Subcutaneous abdominal adipose tissue (tissue), 5 donors: ENCODE measurements at regions not wholly inside any gene's neighbourhood (a gene's known extent, or its start where the extent isn't known, plus 50 kb on each side); places are given as distances from the start of the nearest gene placed in this dataset.
"Not testable (repeated sequence)": the region's sequence is repeated elsewhere in the genome, so short reads cannot be mapped to it uniquely, and the experiment has no call there.

Source experiments
- H3K27ac ChIP-seq: one replicate; pipeline ENCODE4 v1.7.0; 2013; ENCODE audit warnings: low read depth, mild to moderate bottlenecking, inconsistent platforms, low read length, moderate library complexity
- H3K27me3 ChIP-seq, 5 donors: one replicate each; pipeline ENCODE4 v1.7.0; 2013; ENCODE audit warnings: low read length in 5 of 5, inconsistent platforms in 1 of 5; ENCODE audit not compliant: control insufficient read depth in 5 of 5, insufficient read depth in 4 of 5
- H3K36me3 ChIP-seq, 5 donors: one replicate each; pipeline ENCODE4 v1.7.0; 2013; ENCODE audit warnings: low read length in 5 of 5; ENCODE audit not compliant: control insufficient read depth in 5 of 5, insufficient read depth in 5 of 5
- H3K4me1 ChIP-seq, 5 donors: one replicate each; pipeline ENCODE4 v1.7.0; 2013; ENCODE audit warnings: low read length in 5 of 5, mild to moderate bottlenecking in 3 of 5, moderate library complexity in 1 of 5; ENCODE audit not compliant: control insufficient read depth in 5 of 5, insufficient read depth in 5 of 5
- H3K4me3 ChIP-seq, 5 donors: one replicate each; pipeline ENCODE4 v1.7.0; 2013; ENCODE audit warnings: low read length in 5 of 5, low read depth in 1 of 5
- H3K9ac ChIP-seq, 5 donors: one replicate each; pipeline ENCODE4 v1.7.0; 2013; ENCODE audit warnings: low read length in 5 of 5, mild to moderate bottlenecking in 4 of 5, moderate library complexity in 3 of 5
- H3K9me3 ChIP-seq, 5 donors: one replicate each; pipeline ENCODE4 v1.7.0; 2013; ENCODE audit warnings: low read length in 5 of 5; ENCODE audit not compliant: control insufficient read depth in 5 of 5
- donor health status: healthy.
- donor health status: healthy.
- donor health status: healthy.
- donor health status: healthy.
- donor health status: healthy.

GRCh38 chrX:96590403-96590802 is 94.2 kb upstream of the DIAPH2 start:
- H3K9ac ChIP-seq: no peak overlapping the region
- no peaks in the 10 kb centered on the region for H3K9me3 ChIP-seq
- no peaks in the 10 kb centered on the region for H3K36me3 ChIP-seq
- no peaks in the 10 kb centered on the region for H3K27me3 ChIP-seq
- H3K4me3 ChIP-seq: no peak overlapping the region
- no peaks in the 10 kb centered on the region for H3K4me1 ChIP-seq
- no peak overlapping the region for H3K27ac ChIP-seq

- no peak overlapping the region for H3K4me3 ChIP-seq
These were observed 93.2 kb upstream of the DIAPH2 start for GRCh38 chrX:96591421-96591820.

GRCh38 chrX:96597847-96598246 is 86.8 kb upstream of the DIAPH2 start:
- H3K9me3 ChIP-seq, H3K27me3 ChIP-seq, H3K36me3 ChIP-seq, H3K4me3 ChIP-seq, H3K27ac ChIP-seq, H3K4me1 ChIP-seq, H3K9ac ChIP-seq: not testable (repeated sequence)

More at GRCh38 chrX:96591421-96591820, 93.2 kb upstream of the DIAPH2 start:
- Histone ChIP-seq H3K27me3 (no peaks in the 10 kb centered on the region), H3K4me1 (no peaks in the 10 kb centered on the region), H3K36me3 (no peaks in the 10 kb centered on the region), H3K9me3 (no peaks in the 10 kb centered on the region), H3K9ac (no peak overlapping the region), H3K27ac (no peak overlapping the region)

GRCh38 chrX:96611619-96612362 is 72.9 kb upstream of the DIAPH2 start:
- Histone ChIP-seq H3K4me3 (no peak overlapping the region), H3K27ac (no peak overlapping the region), H3K36me3 (no peaks in the 10 kb centered on the region), H3K9me3 (no peaks in the 10 kb centered on the region), H3K27me3 (peaks cover 0 to 3% (median 0%) of the 10 kb centered on the region in 5 donors), H3K4me1 (no peaks in the 10 kb centered on the region), H3K9ac (no peak overlapping the region)

GRCh38 chrX:96615448-96615847 is 69.2 kb upstream of the DIAPH2 start:
- H3K27me3 ChIP-seq: no peaks in the 10 kb centered on the region
- no peak overlapping the region for H3K9ac ChIP-seq
- no peak overlapping the region for H3K4me3 ChIP-seq
- no peaks in the 10 kb centered on the region for H3K36me3 ChIP-seq
- no peaks in the 10 kb centered on the region for H3K9me3 ChIP-seq
- no peaks in the 10 kb centered on the region for H3K4me1 ChIP-seq
- peak overlapping the region; percentile 77 for H3K27ac ChIP-seq

GRCh38 chrX:96619588-96619987 is 65.1 kb upstream of the DIAPH2 start:
- no peaks in the 10 kb centered on the region for H3K9me3 ChIP-seq
- H3K27ac ChIP-seq: no peak overlapping the region
- H3K27me3 ChIP-seq: no peaks in the 10 kb centered on the region
- H3K9ac ChIP-seq: no peak overlapping the region
- no peaks in the 10 kb centered on the region for H3K36me3 ChIP-seq
- no peak overlapping the region for H3K4me3 ChIP-seq
- peaks cover 0 to 3% (median 0%) of the 10 kb centered on the region in 5 donors for H3K4me1 ChIP-seq

- no peak overlapping the region for H3K9ac ChIP-seq
- H3K4me1 ChIP-seq: peaks cover 0 to 3% (median 0%) of the 10 kb centered on the region in 5 donors
- H3K4me3 ChIP-seq: no peak overlapping the region
- H3K9me3 ChIP-seq: no peaks in the 10 kb centered on the region
- H3K27ac ChIP-seq: no peak overlapping the region
- H3K27me3 ChIP-seq: no peaks in the 10 kb centered on the region
- no peaks in the 10 kb centered on the region for H3K36me3 ChIP-seq
These were observed 62.8 kb upstream of the DIAPH2 start for GRCh38 chrX:96621811-96622210.
